T1000 (cell line): ENCODE measurements at regions not wholly inside any gene's neighbourhood (a gene's known extent, or its start where the extent isn't known, plus 50 kb on each side); places are given as distances from the start of the nearest gene placed in this dataset.
"Not testable (repeated sequence)": the region's sequence is repeated elsewhere in the genome, so short reads cannot be mapped to it uniquely, and the experiment has no call there.

ENCODE experiments used
- DNase-seq: peaks from one replicate; lab custom pipeline; 2025; ENCODE audit warnings: mixed read lengths; lab: John Stamatoyannopoulos, UW

DNA sequence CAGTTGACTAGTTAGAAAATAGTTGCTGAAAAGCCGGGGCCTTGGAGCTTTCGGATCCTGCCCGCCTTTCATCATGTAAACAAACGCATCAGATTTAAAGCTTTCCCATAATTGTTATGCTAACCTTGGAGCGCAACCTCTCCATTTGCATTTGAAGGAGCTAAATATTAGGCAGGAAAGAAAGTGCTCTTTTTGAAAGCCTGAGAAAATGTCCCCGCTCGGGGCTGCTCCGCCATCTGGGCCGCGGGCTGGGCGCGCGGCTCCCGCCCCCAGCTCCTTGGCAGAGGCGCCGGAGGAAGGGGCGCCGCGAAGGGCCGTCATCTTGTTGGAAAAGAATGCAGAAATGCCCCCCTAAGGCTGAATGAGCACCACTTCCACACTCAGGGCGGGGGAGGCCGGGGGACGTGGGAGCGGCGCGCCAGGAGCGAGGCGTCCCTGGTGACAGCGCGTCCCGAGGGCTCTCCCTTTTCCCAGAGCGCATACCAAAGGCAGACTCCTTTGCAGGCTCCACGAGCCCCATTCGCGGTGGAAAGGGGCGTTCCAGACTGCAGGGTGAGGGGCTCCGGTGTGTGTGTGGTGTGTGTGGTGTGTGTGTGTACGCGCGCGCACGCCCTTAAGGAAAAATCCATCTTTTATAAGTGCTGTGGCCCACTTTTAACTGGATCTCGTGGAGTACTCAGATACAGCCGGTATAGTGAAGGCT, 145.6 kb upstream of the ID4 start:
- DNase-seq, result no peak

DNA sequence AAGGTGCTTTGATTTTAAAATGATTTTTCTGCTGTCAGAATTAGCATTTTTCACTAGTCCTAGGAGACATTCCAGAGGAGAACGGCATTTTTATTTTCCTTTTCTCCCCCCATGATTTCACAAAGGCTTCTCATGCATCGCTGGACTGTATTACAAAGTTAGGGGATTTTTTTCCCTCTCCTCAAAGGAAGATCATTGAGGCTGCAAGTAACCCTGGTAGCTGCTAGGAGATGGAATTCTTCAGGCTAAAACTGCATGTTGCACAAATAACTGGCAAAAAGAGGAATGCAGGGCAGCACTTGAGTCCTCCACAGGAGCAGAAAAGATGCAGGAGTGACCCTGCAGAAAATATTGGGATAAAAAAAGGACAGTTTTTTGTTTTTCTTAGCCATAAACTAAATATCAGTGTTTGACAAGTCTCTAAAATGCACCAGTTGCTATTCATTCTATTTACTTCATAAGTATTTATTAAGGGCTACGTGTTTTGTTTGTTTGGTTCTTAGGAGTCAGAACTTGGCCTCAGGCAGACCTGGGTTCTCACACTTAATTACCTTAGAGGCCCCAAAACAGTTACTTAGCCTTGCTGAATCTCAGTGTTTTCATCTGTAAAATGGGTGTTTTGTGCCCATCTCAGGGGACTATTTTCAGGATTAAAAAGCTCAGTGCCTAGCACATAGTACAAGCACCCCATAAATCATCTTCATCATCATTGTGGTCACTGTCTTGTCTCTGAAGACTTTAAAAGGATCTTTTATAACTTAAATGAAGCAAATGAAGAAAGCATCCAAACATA, 144.5 kb upstream of the ID4 start:
- no peak for DNase-seq

DNA sequence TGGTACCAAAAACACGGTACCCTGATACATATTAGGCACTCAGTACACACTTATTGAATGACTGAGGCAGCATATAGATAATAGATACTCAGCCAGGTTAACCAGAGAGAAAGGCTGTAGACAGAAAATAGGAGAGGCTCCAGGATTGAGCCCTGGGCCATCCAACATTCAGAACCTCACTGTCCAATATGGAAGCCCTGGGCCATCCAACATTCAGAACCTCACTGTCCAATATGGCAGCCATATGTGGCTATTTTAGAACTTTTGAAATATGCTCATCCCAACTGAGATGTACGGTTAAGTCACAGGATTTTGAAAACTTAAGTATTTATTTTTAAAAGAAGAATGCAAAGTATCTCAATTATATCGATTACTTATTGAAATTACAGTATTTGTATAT, 142.5 kb upstream of the ID4 start:
- no peak for DNase-seq

DNA sequence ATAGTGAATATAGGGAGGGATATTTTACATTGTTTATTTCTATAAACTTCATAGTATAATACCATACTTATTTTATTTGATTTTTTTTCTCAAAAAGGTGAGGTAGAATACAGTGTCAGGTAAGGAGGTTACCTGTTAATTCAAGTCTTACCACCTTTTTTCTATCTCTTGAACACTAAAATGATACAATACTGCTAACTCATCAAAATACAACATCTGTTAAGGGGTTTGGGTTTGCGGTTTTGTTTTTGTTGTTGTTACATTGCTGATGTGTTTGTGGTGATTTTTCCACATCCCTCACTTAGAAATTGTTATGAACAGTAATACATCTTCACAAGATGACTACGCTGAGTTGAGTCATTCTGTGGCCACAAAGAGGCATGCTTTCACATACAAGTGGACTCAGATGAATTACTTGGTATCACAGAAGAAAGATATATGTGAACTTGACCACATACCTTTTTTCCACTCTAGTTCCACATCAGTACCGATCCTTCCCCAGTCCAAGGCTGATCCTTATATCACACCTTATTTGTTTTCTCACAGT, 139.4 kb upstream of the ID4 start:
- no peak for DNase-seq

DNA sequence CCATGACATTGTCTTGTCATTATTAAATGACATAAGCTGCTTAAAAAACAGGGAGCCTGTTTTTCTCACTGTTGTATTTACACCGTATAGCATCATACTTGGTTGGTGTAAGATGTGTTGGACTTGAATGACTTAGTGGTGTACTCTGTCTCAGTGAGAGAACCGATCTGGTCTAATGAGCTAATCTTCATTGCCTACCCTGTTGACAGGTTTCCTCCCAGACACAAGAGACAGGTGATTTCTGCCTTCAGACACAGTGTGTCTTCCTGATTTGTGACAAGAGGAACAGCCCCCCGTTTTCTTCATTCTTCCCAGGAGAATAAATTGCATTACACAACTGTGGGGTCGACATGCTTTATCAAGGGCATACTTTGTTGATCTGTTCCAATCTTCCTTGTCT, 137.2 kb upstream of the ID4 start:
- no peak for DNase-seq

DNA sequence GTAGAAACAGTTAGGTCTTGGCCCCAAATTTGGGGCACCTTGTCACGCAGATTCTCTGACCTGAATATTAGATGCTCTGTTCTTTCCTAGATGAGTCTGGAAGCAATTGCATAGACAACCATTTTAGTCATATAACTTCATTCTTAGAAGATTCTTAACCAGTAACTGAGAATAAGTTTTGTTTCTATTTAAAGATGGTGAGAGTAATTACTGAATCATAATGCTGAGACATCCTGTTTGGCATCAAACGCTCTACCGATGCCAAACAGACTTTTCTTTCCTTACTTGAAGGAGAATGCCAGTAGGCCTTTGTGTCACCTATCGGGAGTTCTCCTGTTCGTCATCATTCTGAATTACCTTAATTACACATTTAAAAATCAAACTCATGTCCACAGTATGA, 131.6 kb upstream of the ID4 start:
- no peak for DNase-seq

DNA sequence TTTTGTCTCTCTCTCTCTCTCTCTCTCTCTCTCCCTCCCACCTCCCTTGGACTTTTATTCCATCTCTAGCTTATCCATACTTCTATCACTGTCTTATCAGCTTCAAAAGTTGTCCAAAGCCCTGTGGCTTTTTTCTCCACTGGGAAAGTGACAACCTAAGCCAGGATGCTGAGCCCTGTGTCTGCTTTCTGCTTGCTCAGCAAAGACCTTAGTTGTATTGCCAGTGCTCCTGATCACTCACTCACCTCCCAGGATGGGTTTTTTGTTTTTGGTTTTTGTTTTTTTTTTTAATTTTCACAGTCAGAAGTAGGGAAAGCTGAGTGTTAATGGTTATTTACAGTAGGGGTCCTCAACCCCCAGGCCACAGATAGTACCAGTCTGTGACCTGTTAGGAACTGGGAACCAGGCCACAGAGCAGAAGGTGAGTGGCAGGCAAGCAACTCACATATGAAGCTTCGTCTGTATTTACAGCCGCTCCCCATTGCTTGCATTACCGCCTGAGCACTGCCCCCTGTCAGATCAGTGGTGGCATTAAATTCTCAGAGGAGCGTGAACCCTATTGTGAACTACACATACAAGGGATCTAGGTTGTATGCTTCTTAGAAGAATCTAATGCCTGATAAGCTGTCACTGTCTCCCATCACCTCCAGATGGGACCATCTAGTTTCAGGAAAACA, 125.0 kb upstream of the ID4 start:
- DNase-seq, result no peak

DNA sequence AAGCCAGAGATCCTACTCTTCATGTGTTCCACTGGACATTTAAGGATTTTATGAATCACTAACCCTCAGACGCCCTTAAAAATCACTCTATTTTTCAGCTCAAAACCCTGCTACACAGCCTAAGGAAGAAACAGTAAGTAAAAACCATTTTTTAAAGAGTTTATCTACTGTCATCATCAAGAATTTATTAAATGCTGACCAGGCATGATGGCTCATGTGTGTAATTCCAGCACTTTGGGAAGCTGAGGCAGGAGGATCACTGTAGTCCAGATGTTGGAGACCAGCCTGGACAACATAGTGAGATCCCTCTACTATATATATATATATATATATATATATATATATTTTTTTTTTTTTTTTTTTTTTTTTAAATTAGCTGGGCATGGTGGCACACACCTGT, 124.2 kb upstream of the ID4 start:
- no peak for DNase-seq

DNA sequence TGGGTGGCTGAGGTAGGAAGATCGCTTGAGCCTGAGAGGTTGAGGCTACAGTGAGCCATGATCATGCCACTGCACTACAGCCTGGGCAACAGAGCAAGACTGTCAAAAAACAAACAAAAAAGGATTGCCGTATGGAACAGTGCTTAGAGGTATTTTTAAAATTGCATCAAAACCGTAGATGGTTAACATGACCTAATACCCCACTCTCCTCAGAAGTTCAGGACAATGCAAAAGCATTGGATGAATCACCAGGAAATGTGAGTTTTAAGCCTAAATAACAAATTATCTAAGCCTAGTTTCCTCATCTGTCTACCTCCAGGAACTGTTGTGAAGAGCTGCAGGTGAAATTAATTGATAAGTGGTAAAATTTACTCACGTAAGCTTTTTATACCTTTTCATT, 123.8 kb upstream of the ID4 start:
- DNase-seq, result no peak

DNA sequence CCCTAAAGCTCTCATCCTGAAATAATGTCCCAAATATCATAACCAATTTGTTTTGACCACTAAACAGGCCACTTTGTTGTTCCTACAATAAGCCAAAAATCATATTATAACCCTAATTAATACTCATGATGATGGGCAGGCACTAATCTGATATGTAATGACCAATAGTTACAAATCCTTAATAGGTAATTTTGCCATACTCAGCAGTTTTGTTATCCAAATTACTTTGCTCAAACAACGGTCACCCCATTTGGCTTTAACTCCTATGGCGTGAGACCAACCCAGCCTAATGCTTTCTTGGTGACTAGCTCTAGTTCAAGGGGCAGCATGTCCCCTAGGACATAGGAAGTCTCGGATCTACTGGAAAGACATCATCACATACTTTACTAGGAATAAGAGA, 123.2 kb upstream of the ID4 start:
- no peak for DNase-seq

DNA sequence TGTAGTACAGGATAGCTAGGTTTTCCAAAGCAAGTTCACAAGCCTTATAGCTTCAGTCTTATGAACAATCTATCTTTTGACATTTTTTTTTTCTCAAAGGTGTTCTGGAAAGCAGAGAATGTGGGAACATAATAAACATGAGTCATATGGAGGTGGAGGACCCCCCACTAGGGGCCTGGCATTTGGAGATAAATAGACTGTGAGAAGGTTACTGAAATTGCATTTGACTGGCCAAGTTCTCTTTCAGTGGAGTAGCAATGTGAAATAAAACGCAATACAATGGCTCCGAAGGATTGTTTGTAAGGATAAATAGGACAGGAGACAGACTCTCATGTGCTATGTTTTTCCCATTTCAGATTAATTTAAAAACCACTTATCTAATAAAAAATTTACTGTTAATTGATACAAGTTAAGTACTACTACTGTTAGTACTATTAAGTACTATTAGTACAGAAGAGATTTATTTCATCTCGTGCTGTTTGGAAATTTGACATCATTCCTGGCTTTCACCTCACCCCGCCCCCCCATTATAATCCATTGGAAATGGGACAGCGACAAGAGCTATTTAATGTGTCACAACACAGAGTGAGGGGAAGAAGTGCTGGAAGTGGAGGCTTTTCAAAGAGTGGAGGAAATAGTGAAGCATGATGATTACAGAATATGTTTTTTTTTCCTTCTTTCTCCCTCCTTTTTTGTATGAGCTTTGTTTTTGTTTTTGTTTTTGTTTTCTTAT, 122.6 kb upstream of the ID4 start:
- no peak for DNase-seq

DNA sequence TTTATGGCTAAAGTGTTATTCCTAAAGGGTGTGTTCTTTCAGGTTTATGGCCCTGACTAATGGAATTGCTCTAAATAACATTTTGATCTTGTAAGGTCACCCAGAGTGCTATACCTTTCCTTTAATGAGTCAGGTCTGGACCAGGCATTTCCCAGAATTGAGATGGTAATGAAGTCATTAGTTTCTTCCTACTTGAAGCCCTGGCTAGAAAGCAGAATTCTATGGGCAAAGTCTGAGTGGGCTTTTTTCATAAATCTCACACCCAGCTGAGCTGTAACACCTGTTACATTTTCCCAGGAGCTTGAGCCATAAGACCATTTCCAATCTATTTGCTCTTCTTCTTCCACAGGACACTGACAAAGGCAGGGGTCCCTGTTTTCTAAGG, 122.0 kb upstream of the ID4 start:
- no peak for DNase-seq

DNA sequence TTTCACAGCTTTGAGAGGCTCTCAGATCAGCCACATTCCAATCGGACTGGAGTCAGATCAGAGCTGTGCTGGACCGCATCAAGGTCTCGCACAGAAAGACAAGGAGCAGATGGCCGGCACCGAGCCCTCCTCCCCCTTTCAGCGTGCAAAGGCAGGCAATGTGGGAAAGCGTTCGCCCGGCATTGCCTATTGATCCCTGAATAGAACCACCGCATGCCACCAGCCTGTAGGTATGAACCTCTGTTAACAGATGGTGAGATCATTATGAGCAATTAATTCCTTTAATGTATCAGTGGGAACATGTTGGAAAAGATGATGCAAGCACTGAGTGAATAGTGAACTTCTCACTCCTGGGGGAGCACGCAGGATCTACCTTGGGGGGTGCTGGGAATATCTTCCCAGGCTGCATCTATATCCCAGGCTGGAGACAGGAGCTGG, 117.5 kb upstream of the ID4 start:
- DNase-seq, result no peak

DNA sequence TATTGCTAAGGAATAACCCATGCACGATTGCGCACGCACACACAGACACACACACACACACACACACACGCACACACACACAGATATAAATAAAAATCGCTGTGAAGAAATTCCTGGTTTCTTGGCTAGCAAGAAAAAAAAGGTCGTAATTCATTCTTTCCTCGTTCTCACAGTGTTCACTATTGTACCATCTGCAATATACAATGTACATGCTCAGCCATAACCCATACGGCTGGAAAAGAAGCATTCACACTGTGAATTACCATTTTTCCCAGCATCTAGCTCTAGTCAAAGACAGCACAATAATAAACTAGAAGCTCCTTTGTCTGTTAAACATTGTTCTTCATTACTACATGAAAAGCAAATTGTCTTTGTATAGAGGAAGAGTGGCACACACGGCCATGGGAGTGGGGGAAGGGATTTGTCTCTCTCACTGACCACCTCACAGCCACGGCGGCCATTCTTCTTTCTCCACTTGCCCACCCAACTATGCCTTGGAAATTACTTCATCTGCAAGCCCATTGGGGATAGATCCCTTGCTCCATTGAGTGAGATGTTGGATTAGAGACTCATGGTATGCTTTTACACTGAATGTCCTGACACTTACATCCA, 115.3 kb upstream of the ID4 start:
- no peak for DNase-seq

DNA sequence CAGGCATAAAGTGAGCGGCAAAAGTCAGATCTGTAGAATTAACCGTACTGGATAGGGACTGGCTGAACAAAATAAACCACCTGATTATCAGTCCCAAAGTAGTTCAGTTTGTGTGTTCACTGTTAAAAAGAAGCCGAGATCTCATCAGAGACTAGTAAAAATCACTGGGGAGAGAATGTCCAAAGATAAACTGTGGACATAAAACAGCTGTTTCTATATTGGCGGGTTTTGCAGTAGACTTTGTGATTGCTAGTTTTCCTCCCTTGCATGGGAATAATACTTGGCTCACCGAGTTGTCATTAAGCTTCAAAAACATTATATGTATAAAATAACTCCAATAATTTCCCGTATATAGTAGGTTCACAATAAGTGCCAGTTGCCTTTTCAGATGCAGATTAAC, 114.2 kb upstream of the ID4 start:
- DNase-seq, result no peak

DNA sequence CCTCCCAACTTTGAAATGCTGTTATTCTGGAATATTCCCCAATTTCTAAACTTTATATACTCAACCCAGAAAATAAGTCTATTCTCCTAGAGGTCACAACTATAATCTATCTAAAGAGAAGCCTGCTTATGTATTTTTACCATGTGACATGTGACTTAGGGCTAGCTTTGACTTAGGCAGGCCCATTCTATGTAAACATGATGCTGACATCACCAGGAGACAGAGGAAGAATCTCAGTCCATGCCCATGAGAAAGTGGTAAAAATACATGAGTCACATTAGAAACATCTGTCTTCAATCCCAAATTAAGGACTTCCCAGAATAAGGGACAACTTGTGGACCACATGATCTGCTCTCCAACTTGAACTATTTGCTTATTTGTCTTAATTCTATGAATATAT, 113.6 kb upstream of the ID4 start:
- DNase-seq, result no peak

DNA sequence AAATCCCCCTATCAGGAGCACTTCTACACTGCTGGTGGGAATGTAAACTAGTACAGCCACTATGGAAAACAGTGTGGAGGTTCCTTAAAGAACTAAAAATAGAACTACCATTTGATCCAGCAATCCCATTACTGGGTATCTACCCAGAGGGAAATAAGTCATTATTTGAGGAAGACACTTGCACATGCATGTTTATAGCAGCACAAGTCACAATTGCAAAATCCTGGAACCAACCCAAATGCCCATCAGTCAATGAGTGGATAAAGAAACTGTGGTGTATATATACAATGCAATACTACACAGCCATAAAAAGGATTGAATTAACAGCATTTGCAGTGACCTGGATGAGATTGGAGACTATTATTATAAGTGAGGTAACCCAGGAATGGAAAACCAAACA, 111.7 kb upstream of the ID4 start:
- not testable (repeated sequence) for DNase-seq

DNA sequence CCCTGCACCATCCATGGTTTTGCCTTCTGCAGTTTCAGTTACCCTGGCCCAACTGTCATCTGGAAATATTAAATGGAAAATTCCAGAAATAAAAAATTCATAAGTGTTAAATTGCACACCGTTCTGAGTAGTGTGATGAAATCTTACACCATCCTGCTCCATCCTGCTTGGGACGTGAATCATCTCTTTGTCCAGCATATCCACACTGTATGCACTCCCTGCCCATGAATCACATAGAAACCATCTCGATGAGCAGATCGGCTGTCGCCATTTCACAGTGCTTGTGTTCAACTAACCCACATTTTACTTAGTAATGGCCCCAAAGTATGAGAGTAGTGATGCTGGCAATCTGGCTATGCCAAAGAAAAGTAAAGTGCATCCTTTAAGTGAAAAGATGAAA, 105.9 kb upstream of the ID4 start:
- DNase-seq, result peak; percentile 39

DNA sequence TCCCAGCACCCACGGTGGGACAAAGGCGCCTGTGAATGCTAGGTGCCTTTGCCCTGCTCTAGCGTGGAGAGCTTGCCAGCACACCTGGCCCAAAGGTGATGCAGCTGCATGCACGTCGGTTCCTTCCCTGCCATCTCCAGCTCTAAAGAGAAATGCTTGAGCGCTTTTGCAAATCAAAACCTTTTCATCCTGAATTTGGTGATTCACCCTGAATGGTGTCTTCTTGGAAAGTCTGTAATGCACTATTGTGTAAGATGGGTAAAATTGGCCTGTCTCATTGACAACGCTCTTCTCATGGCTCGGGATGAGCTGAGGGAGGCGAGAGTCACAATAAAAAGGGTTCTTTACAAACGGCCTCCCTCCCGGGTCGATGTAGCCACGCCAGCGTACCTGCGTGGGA, 103.1 kb upstream of the ID4 start:
- DNase-seq, result no peak

DNA sequence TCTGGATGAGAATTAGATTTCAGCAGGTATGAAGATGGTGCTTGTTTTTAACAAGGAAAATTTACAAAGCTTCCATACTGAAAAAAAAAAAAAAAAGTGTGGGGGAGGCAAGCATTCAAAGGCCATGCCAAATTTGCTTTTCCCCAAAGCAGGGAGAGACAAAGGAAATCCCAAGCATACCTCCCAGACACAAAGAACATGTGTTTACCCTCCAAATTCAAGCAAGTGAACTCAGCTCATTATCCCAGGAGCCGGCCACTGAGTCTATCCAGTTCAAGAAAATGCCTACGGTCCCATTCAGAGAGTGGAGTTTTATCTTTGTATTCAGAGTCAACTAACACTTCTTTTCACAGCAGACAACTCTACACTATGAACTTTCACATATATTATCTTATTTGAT, 102.7 kb upstream of the ID4 start:
- DNase-seq, result no peak

DNA sequence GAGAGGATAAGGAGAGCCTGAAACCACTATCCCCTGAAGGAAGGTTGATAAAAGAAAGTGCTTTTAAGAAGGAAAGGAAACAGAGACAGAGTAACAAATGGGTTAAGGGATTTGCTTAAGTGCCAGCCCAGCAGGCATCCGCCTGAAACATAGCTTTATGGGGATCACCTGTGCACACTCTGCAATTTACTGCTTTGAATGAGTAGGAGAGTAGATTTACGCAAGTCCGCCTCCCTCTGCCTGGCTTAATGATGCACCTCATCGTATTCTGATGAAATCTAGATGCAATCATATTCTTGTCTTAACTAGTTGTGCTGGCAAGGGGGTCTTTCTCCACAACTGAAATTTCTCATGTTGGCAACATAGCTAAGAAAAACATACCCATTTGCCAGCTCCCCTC, 101.1 kb upstream of the ID4 start:
- no peak for DNase-seq

DNA sequence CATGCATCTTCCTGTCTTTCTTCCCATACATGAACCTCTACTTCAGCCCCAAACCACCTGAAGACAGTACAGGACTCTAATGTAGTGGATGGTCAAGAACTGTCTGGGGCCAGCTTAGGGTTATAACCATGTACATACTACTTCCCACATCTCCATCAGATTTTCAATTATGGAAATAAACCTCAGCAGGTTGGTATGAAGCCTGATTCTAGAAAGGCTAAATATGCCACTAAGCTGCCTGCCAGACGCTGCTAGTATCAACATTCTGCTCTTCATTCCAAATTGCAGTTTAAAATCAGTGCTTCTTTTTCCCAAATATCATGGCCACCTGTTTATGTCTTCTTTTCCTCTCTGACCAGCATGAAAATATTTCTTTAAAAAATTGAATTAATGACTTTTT, 99.2 kb upstream of the ID4 start:
- no peak for DNase-seq
